NCI-H2107 (cell line): ENCODE measurements at regions not wholly inside any gene's neighbourhood (a gene's known extent, or its start where the extent isn't known, plus 50 kb on each side); places are given as distances from the start of the nearest gene placed in this dataset.
A peak's percentile ranks its signal among the peaks of the same experiment; 100 is the strongest.

Source experiments
- DNase-seq: peaks from one replicate; lab custom pipeline; 2025; lab: John Stamatoyannopoulos, UW

DNA sequence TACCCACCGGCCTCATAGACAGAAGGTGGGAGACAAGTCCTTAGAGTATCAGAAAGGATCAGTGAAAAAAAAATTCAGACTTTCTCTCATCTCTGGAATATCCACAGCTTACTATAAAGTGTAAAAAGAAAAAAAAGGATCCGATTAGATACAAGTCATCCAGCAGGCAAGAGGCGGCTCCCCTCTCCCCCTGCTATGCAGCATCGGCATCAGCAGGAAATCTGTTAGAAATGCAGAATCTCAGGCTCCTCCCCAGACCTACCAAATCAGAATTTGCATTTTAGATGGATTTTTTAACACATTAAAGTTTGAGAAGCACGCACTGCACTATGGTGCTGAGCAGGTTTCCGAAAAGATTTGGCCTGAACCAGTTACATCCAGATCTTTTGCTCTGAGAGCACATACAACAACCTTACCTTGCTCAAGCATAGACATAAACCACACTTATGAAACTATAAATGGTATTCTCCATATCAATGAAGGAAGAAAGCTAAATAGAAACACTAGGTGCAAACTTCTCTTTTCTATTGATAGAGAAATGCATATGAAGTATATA is 117.0 kb upstream of the POU3F2 start:
- DNase-seq: no peak

DNA sequence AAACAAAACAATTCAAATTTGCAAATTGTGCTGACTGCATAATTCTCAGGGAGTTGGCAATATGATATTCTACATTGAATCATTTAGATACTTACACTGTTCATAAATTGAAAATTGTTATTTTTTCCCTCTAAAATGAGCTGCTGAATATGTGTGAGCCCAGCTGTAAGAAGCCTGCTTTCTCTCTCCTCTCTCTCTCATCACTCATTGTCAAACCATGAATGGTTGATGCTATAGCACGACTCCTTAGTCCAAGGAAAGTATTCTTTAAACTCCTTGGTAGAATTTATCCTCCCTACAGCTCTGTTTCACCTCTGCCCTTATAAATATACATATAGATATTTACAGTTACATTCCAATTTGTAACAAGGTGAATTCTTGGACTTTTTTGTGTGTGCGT is 116.4 kb upstream of the POU3F2 start:
- DNase-seq: no peak

DNA sequence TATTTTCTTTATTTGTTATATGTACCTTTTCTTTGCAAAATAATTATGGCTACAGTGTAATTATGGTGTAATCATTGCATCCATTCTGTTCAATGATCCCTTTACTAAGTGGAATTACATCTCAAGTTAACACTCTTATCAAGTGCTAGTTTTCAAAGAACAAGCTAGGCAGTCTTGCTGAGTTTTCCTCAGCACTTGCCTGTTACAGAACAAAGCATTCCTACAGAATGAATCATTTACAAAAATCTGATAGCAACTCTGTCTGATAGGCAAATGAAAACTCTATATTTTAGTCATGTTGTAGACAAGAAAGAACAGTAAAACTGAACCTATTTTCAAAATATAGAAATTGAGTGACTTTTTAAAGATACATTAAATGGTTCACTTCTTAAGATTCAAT is 109.8 kb upstream of the POU3F2 start:
- no peak for DNase-seq

DNA sequence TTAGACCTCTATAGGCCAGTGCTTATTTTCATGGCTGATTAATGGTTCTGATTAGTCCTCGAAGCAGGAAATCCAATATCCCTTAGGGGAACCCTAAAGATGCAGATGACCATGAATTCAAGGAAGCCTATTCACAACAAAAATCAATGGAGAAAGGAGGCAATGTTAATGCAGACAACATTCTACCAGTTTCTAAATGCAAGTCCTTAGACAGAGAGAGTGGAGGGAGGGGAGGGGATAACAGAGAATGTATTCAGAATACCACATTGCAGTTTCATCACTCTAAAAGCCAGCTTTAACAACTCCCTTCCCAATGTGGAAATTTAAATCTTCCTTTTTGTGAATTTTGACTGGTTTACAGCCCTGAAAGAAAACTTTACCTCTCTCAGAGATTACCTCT is 87.1 kb upstream of the POU3F2 start:
- DNase-seq: no peak

DNA sequence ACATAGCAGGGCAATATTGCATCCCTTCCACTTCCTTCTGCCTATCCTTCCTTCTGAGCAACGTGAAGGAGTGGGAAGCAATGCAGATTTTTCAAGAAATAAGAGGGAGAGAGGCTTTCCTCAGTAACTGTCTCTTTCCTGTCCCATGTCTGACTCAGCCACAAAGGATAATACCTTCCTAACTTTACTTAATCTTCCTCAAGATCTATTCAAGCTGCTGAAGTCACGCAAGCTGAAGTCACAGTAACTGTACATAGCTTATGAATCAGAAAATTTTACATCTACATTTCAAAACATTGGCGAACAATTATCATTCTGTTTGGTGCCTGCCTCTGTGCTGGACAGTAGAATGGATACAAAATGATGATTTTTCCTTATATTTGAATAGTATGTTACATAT is 86.4 kb upstream of the POU3F2 start:
- DNase-seq: no peak

DNA sequence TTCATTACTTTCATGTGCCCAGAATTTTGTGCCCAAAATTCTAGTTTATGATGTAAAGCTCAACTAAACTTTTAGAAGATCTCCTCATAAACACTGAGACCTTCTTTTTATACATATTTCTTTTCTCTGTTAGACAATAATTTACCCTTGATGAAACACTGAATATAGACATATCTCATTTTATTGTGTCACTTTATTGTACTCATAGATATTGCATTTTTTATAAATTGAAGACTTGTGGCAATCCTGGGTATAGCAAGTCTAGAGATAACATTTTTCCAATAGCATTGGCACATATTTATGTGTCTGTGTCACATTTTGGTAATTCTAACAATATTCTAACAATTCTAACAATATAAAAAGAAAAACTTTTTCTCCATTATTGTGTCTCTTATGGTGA is 74.9 kb upstream of the POU3F2 start:
- DNase-seq: no peak

DNA sequence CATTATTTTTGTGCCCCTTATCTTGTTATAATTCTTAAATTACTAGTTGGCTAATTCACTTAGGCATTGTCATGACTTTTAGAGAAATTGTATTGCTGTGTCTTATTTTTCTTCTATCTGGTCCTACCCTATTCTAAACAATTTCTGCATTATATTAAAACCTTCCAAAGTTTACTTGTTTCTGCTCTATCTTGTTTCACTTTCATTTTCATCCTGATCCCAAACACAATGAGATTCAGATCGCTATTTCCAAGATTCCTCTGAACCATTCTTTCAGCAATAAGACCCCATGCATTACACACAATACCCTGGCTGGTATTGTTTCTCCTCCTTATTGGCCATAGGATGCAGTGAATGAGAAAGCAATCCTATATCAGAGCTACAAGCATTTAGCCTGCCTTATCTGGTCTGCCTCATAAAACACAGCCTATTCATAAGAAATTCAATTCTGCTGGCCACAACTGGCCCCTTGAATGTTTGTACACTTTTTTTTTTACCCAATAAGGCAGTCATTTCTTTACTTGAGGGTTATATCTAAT is 69.9 kb upstream of the POU3F2 start:
- DNase-seq: no peak

DNA sequence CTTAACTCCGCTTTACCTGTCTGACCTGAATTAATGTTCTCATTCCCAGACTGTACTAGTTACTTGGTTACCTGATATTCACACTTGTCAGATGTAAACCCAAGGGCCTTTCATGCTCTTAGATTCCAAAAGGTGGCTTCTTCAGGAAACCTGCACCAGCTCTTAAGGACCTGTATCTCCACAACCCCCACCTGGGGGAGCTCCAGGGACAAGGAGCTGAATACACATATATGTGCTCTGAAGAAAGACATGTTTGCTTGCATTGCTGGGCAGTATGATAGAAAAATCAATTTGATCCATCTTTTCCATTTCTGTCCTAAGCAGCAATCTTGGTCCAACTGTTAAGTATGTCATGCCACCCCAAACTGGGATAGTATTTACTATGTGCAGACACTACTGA is 64.8 kb upstream of the POU3F2 start:
- peak; percentile 28 for DNase-seq

DNA sequence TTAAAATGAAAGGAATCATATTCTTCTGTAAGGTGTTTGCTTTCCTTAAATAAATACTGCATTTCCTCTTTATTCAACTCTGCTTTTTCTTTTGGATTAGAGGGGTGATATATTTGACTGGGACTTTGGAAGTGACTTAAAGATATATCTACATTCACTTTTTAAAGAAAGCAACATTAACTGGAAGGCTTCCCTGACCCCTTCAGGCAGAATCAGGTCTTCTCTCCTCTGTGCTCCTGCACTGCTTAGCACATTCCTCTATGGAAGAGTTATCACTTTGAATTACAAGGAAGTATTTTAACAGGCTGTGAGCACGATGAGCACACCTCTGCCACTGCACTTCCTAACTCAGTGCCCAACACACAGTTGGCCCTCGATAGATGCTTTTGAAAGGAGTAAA is 59.2 kb upstream of the POU3F2 start:
- DNase-seq: no peak

DNA sequence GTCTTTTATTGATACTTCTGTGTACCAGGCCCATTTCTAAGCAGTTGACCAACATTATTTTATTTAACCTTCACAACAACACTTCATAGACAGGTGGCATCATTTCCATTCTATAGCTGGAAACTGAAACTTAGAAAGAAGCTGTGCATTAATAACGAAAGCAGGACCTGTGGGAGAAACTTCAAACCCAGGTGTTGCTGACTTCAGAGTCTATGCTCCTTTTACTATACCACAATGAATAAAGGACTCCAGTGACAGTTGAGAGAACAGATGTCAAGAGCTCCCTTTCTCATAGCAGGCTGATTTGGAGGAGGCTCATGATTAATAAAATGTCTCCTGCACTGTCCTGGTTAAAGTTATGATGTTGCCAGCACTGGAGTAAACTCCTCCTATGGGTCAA is 56.6 kb upstream of the POU3F2 start:
- DNase-seq: no peak

DNA sequence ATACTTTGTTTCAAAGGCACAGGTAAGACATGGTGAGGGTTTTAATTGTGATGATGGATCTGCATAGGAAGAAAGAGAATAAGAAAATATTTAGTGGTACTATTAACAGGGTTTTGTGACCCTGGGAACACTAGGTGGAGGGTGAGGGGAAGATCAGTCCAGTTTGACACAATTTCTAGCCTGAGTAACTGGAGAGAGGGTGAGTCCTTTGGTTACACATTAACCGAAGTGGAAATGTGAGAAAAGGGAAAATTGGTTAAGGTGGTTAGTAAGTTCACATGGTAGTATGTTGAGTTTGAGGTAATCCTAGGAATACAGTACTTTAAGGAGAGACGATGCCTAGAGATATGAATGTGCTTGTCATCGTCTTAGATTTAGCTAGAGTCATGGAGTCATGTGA is 54.8 kb upstream of the POU3F2 start:
- no peak for DNase-seq

DNA sequence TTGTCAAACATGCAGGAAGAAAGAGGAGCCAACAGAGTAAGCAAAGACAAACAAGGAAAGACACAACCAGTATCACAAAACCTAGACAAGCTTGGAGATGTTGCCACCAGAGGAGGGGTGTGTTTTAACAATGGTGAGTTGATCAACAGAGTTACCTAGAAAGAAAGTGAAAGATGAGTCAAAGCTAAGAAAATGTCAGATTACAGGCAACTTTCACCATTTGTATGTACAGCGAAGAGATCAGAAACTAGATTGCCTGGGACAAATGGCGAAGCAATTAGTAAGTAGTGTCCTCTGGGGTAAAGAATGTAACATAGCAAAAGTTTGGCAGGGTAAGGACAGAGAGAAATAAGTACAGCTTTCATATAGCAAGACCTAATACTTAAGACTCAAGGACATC is 51.6 kb upstream of the POU3F2 start:
- no peak for DNase-seq

DNA sequence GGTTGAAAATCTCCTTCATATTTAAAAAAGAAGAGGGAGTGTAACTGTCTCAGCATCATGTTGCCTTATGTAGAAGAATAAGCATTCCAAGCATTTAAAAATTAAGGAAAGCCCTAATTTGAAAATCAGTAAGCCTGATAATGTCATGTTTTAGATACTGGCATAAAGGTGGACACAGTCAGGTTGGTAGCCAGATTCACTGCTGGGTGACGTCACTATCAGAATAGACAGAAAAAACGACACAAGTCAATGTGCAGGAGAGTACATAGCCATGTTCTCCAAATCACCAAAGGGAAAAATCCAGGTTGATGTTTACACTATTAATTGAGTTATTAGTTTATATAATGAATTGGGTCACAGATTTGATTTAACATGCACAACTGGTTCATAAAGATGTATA is 50.8 kb upstream of the POU3F2 start:
- no peak for DNase-seq
